SK-N-SH (cell line): ENCODE measurements at regions not wholly inside any gene's neighbourhood (a gene's known extent, or its start where the extent isn't known, plus 50 kb on each side); places are given as distances from the start of the nearest gene placed in this dataset.

ENCODE experiments used
- CTCF ChIA-PET: fragments of 300-600, 350-600 bp; formaldehyde crosslinking; extraction: SDS; loops from one replicate; lab custom pipeline; 2021; lab: Yijun Ruan, JAX
- POLR2A ChIA-PET: fragments of 350-600 bp; sonication (Branson Sonifier 250); formaldehyde crosslinking; extraction: SDS; loops from one replicate; lab custom pipeline; 2020; ENCODE audit warnings: antibody characterized with exemption, inconsistent platforms; lab: Yijun Ruan, JAX
- DNase-seq: peaks from one replicate; pipeline ENCODE4 v3.0.0; 2012
- H2AFZ ChIP-seq: fragments of 200-600 bp; sonication (generic); 2 replicates; pipeline ENCODE4 v1.8.1; 2016; ENCODE audit warnings: antibody characterized with exemption, mild to moderate bottlenecking, low read depth
- H3F3A ChIP-seq: fragments of 200-600 bp; sonication (generic); replicated peaks from 2 replicates; pipeline ENCODE3; 2016; ENCODE audit warnings: antibody characterized with exemption, mild to moderate bottlenecking; ENCODE audit not compliant: insufficient read depth
- H3K27ac ChIP-seq, 2 experiments: fragments of 200-500 bp in 1 of 2; fragments of 200-600 bp in 1 of 2; sonication (Bioruptor generic) in 1 of 2; sonication (generic), shearing (Covaris generic) in 1 of 2; 2 replicates each; pipeline versions ENCODE4 v1.5.1 to v1.6.1; 2014 to 2016; ENCODE audit warnings: low read depth in 2 of 2, inconsistent platforms in 1 of 2, low read length in 1 of 2, mild to moderate bottlenecking in 1 of 2, mixed read lengths in 1 of 2
- H3K27me3 ChIP-seq: fragments of 200-600 bp; sonication (generic), shearing (Covaris generic); 2 replicates; pipeline ENCODE4 v1.6.1; 2016; ENCODE audit warnings: mixed run types; ENCODE audit not compliant: insufficient read depth
- H3K36me3 ChIP-seq, 2 experiments: fragments of 200-500 bp in 1 of 2; fragments of 200-600 bp in 1 of 2; sonication (Bioruptor generic) in 1 of 2; sonication (generic) in 1 of 2; replicated peaks in 1 of 2; 2 replicates each; pipeline versions ENCODE3 to v1.5.1; 2014 to 2016; ENCODE audit warnings: low read length in 1 of 2, mild to moderate bottlenecking in 1 of 2; ENCODE audit not compliant: insufficient read depth in 2 of 2, control insufficient read depth in 1 of 2
- H3K4me1 ChIP-seq, 2 experiments: fragments of 200-500 bp in 1 of 2; fragments of 200-600 bp in 1 of 2; sonication (Bioruptor generic) in 1 of 2; sonication (generic), shearing (Covaris generic) in 1 of 2; 2 replicates each; pipeline versions ENCODE4 v1.5.1 to v1.6.1; 2014 to 2016; ENCODE audit warnings: low read depth in 1 of 2, low read length in 1 of 2, mixed run types in 1 of 2; ENCODE audit not compliant: insufficient read depth in 2 of 2, control insufficient read depth in 1 of 2
- H3K4me2 ChIP-seq: fragments of 200-600 bp; sonication (generic), shearing (Covaris generic); 2 replicates; pipeline ENCODE4 v1.6.1; 2017; ENCODE audit warnings: mixed run types
- H3K4me3 ChIP-seq, 2 experiments: fragments of 200-500 bp in 1 of 2; fragments of 200-600 bp in 1 of 2; sonication (Bioruptor generic) in 1 of 2; sonication (generic), shearing (Covaris generic) in 1 of 2; 2 replicates each; pipeline versions ENCODE4 v1.5.1 to v1.8.1; 2014 to 2016; ENCODE audit warnings: low read depth in 2 of 2, inconsistent platforms in 1 of 2, low read length in 1 of 2, mild to moderate bottlenecking in 1 of 2, mixed read lengths in 1 of 2, moderate library complexity in 1 of 2
- H3K79me2 ChIP-seq: fragments of 200-600 bp; sonication (generic); 2 replicates; pipeline ENCODE4 v1.8.1; 2017; ENCODE audit warnings: mild to moderate bottlenecking; ENCODE audit not compliant: insufficient read depth
- H3K9ac ChIP-seq: fragments of 200-600 bp; sonication (generic); 2 replicates; pipeline ENCODE4 v1.6.1; 2017; ENCODE audit warnings: mixed run types
- H3K9me2 ChIP-seq: fragments of 200-600 bp; sonication (generic); 2 replicates; pipeline ENCODE4 v1.6.1; 2017; ENCODE audit warnings: mixed run types
- H3K9me3 ChIP-seq: fragments of 200-600 bp; sonication (generic); 2 replicates; pipeline ENCODE4 v1.6.1; 2017; ENCODE audit warnings: mixed run types, mild to moderate bottlenecking, moderate library complexity
- H4K20me1 ChIP-seq: fragments of 200-600 bp; sonication (generic); 2 replicates; pipeline ENCODE4 v1.6.1; 2017; ENCODE audit warnings: mild to moderate bottlenecking, mixed run types; ENCODE audit not compliant: insufficient read depth
- EP300 ChIP-seq, 2 experiments: IDR thresholded peaks; 2 replicates each; pipeline versions ENCODE4 v1.4.0 to v1.6.1; 2012; ENCODE audit warnings: borderline replicate concordance in 1 of 2, low read depth in 1 of 2, low read length in 1 of 2
- FOSL2 ChIP-seq: IDR thresholded peaks from 2 replicates; pipeline ENCODE4 v1.4.0; 2012; ENCODE audit warnings: low read depth, mild to moderate bottlenecking, moderate library complexity, borderline replicate concordance
- FOXJ3 ChIP-seq: sonication (generic); formaldehyde crosslinking; IDR thresholded peaks from 2 replicates; pipeline ENCODE4 v1.5.1; 2020; ENCODE audit warnings: mild to moderate bottlenecking, missing genetic modification reagents
- GABPA ChIP-seq: IDR thresholded peaks from 2 replicates; pipeline ENCODE4 v1.4.0; 2012; ENCODE audit warnings: low read depth, mild to moderate bottlenecking
- GATA2 ChIP-seq: sonication (generic); formaldehyde crosslinking; IDR thresholded peaks from 2 replicates; pipeline ENCODE4 v1.5.0; 2020; ENCODE audit warnings: mild to moderate bottlenecking, missing genetic modification reagents
- MEF2A ChIP-seq: IDR thresholded peaks from 2 replicates; pipeline ENCODE4 v1.4.0; 2012; ENCODE audit warnings: low read depth, borderline replicate concordance
- NFIC ChIP-seq: IDR thresholded peaks from 2 replicates; pipeline ENCODE4 v1.4.0; 2012; ENCODE audit warnings: borderline replicate concordance
- RFX5 ChIP-seq: IDR thresholded peaks from 2 replicates; pipeline ENCODE4 v1.6.1; 2012; ENCODE audit warnings: mild to moderate bottlenecking, improper control_type of control experiment, low read length
- SIN3A ChIP-seq: IDR thresholded peaks from 2 replicates; pipeline ENCODE4 v1.6.1; 2012; ENCODE audit warnings: low read depth, mild to moderate bottlenecking, low read length, moderate library complexity, borderline replicate concordance
- SMC3 ChIP-seq: IDR thresholded peaks from 2 replicates; pipeline ENCODE4 v1.6.1; 2012; ENCODE audit warnings: low read depth, low read length, improper control_type of control experiment
- TAF1 ChIP-seq: IDR thresholded peaks from 2 replicates; pipeline ENCODE4 v1.6.1; 2012; ENCODE audit warnings: low read depth, mild to moderate bottlenecking, low read length, moderate library complexity, borderline replicate concordance
- WGBS: methylation state at CpG from one replicate; pipeline ENCODE4 v1.1.6; 2017; ENCODE audit warnings: low lambda C conversion rate; 5-methylcytosine and 5-hydroxymethylcytosine counted together
- TF ChIP-seq, protein P1 (sequence below): IDR thresholded peaks from 2 replicates; pipeline ENCODE4 v1.4.0; 2012; ENCODE audit warnings: low read depth, borderline replicate concordance
- TF ChIP-seq, protein P2 (sequence below): fragments of 200-600 bp; sonication (generic); IDR thresholded peaks from 2 replicates; pipeline ENCODE4 v1.6.1; 2017; ENCODE audit warnings: antibody characterized with exemption, mild to moderate bottlenecking, moderate library complexity

GRCh38 chr4:131370846-131371245, 1778.2 kb upstream of the PCDH10 start:
- no peaks in the 10 kb centered on the region for H3K9me2 ChIP-seq
- TF ChIP-seq, protein P1, sequence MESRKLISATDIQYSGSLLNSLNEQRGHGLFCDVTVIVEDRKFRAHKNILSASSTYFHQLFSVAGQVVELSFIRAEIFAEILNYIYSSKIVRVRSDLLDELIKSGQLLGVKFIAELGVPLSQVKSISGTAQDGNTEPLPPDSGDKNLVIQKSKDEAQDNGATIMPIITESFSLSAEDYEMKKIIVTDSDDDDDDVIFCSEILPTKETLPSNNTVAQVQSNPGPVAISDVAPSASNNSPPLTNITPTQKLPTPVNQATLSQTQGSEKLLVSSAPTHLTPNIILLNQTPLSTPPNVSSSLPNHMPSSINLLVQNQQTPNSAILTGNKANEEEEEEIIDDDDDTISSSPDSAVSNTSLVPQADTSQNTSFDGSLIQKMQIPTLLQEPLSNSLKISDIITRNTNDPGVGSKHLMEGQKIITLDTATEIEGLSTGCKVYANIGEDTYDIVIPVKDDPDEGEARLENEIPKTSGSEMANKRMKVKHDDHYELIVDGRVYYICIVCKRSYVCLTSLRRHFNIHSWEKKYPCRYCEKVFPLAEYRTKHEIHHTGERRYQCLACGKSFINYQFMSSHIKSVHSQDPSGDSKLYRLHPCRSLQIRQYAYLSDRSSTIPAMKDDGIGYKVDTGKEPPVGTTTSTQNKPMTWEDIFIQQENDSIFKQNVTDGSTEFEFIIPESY: no peak
- TF ChIP-seq, protein P2, sequence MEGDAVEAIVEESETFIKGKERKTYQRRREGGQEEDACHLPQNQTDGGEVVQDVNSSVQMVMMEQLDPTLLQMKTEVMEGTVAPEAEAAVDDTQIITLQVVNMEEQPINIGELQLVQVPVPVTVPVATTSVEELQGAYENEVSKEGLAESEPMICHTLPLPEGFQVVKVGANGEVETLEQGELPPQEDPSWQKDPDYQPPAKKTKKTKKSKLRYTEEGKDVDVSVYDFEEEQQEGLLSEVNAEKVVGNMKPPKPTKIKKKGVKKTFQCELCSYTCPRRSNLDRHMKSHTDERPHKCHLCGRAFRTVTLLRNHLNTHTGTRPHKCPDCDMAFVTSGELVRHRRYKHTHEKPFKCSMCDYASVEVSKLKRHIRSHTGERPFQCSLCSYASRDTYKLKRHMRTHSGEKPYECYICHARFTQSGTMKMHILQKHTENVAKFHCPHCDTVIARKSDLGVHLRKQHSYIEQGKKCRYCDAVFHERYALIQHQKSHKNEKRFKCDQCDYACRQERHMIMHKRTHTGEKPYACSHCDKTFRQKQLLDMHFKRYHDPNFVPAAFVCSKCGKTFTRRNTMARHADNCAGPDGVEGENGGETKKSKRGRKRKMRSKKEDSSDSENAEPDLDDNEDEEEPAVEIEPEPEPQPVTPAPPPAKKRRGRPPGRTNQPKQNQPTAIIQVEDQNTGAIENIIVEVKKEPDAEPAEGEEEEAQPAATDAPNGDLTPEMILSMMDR: no peak
- TF ChIP-seq NFIC: no peak
- no peak for TF ChIP-seq FOXJ3 (CRISPR knock-in tag)
- no peak for TF ChIP-seq GABPA
- TF ChIP-seq, all 33 proteins: peak for 0
- no peak overlapping the region for H2AFZ ChIP-seq
- H3K9me3 ChIP-seq: no peaks in the 10 kb centered on the region
- CTCF ChIA-PET: no interaction called here
- H3K4me3 ChIP-seq: no peak overlapping the region
- no peak for DNase-seq
- H3K27me3 ChIP-seq: no peaks in the 10 kb centered on the region
- H4K20me1 ChIP-seq: no peaks in the 10 kb centered on the region
- no peaks in the 10 kb centered on the region for H3F3A ChIP-seq
- H3K27ac ChIP-seq: no peak overlapping the region
- no peak overlapping the region for H3K4me2 ChIP-seq
- no peaks in the 10 kb centered on the region for H3K79me2 ChIP-seq
- H3K4me1 ChIP-seq: no peaks in the 10 kb centered on the region
- H3K9ac ChIP-seq: no peak overlapping the region
- POLR2A ChIA-PET: no interaction called here
- H3K36me3 ChIP-seq: no peaks in the 10 kb centered on the region

DNA sequence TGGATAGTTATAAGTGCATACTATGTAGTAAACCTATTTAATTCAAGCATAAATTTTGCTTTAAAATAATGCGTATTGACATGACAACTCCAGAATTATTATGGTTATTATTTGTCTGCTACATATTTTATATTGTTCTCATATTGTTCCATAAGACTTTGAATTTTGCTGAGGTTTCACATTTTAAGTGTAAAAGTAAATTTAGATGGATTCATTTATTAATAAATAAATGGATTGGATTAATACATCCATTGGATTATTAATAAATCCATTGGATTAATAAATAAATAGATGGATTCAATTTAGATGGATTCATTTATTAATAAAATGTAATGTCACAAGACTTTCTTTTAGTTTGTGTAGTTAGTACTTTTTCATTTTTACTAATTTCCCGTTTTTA, 1768.0 kb upstream of the PCDH10 start:
- ChIA-PET CTCF (no interaction called here), POLR2A (no interaction called here)
- Histone ChIP-seq H3K4me1 (no peaks in the 10 kb centered on the region), H3K9me2 (no peaks in the 10 kb centered on the region), H3K27ac (no peak overlapping the region), H3K9ac (no peak overlapping the region), H4K20me1 (no peaks in the 10 kb centered on the region), H3K4me3 (no peak overlapping the region), H3K9me3 (no peaks in the 10 kb centered on the region), H2AFZ (no peak overlapping the region), H3K79me2 (no peaks in the 10 kb centered on the region), H3K4me2 (no peak overlapping the region), H3K36me3 (no peaks in the 10 kb centered on the region), H3K27me3 (no peaks in the 10 kb centered on the region), H3F3A (no peaks in the 10 kb centered on the region)
- DNase-seq: no peak
- TF ChIP-seq FOSL2 (no peak), SMC3 (no peak), GATA2 (CRISPR knock-in tag) (no peak), SIN3A (no peak)
- WGBS: 46% methylated on average over 2 of the region's 2 CpGs

DNA sequence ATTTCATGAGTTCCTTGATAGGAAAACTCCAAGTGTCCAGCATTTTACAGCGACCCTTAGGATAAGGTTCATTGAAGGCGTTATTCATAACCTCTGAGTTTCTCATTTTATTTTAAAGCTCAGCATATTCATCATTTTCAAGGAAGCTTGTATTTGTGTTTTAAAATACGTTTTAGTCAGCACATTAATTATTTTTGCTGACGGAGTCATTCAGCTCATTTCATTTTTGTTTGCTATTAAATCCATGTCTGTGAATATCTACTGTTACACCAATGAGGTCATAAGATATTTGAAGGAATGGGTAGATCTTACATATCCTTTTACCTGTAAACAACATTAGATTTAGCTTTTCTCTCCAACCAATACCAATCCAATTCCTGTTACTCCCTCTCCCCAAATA, 1766.3 kb upstream of the PCDH10 start:
- Histone ChIP-seq H3F3A (no peaks in the 10 kb centered on the region), H3K27ac (no peak overlapping the region), H4K20me1 (no peaks in the 10 kb centered on the region), H3K9ac (no peak overlapping the region), H3K4me2 (no peak overlapping the region), H3K4me3 (no peak overlapping the region), H3K79me2 (no peaks in the 10 kb centered on the region), H3K36me3 (no peaks in the 10 kb centered on the region), H2AFZ (no peak overlapping the region), H3K27me3 (no peaks in the 10 kb centered on the region), H3K4me1 (no peaks in the 10 kb centered on the region), H3K9me2 (no peaks in the 10 kb centered on the region), H3K9me3 (no peaks in the 10 kb centered on the region)
- TF ChIP-seq MEF2A (no peak), EP300 (IDR thresholded peaks at IDR 0.05; ENCODE audit: borderline replicate concordance in 1 of 2, low read depth in 1 of 2, low read length in 1 of 2) (no peak), RFX5 (no peak), TAF1 (no peak)
- TF ChIP-seq, protein P2: no peak
- ChIA-PET POLR2A (no interaction called here), CTCF (no interaction called here)
- DNase-seq: no peak
- WGBS: 23% methylated on average over 4 of the region's 4 CpGs
